ENCODE measurements at regions not wholly inside any gene's neighbourhood (a gene's known extent, or its start where the extent isn't known, plus 50 kb on each side); places are given as distances from the start of the nearest gene placed in this dataset.
A peak's percentile ranks its signal among the peaks of the same experiment; 100 is the strongest.

DNA sequence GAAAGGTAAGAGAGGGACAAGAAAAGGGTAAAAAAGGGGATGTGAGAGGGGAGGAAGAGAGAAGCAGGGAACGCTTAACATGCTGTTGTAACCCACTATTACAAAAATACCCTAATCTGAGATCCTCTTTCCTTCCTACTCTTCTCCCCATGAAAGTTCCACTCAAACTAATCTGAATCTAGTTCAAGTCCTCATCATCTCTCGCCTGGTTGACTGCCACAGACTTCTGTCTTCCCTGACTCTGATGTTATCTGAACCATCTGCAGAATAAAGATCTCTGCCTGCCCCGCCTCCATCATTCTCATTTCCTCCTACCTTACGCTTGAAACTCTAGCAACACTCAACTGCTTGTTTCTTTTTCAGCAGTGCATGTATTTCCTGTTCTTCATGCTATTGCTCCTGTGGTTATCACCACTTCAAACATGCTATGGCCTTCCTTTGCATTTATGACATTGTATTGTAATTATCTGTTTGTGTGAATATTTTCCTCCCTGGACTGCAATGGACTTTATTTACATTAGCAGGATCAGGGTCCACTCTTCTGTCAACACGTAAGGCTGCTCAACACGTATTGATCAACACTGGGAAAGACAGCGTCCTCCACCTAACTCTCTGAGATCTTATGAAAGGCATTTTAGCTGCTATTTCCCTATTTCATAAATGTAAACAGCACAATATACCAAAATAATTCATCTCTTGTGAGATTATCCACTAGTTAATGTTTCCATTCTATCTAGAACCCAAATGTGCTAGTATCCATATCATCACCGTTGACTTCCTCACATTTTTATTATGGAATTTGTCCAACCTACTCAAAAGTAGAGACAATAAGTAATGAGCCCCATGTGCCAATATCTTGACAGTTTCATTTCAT, 215.5 kb upstream of the USP25 start (continued):
- TF ChIP-seq, protein P1, sequence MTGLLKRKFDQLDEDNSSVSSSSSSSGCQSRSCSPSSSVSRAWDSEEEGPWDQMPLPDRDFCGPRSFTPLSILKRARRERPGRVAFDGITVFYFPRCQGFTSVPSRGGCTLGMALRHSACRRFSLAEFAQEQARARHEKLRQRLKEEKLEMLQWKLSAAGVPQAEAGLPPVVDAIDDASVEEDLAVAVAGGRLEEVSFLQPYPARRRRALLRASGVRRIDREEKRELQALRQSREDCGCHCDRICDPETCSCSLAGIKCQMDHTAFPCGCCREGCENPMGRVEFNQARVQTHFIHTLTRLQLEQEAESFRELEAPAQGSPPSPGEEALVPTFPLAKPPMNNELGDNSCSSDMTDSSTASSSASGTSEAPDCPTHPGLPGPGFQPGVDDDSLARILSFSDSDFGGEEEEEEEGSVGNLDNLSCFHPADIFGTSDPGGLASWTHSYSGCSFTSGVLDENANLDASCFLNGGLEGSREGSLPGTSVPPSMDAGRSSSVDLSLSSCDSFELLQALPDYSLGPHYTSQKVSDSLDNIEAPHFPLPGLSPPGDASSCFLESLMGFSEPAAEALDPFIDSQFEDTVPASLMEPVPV (CRISPR knock-in tag; IDR thresholded peaks at IDR 0.05): 0 out of 2 replicates have a peak, but pooled peaks have one; percentile 37
- TF ChIP-seq LCORL (IDR thresholded peaks at IDR 0.05): no peak
- TF ChIP-seq LCORL (CRISPR knock-in tag; IDR thresholded peaks at IDR 0.05): no peak
- no peak for TF ChIP-seq FIP1L1 (IDR thresholded peaks at IDR 0.05; ENCODE audit: borderline replicate concordance, insufficient read depth, low read depth, low read length)
- TF ChIP-seq, protein P2, sequence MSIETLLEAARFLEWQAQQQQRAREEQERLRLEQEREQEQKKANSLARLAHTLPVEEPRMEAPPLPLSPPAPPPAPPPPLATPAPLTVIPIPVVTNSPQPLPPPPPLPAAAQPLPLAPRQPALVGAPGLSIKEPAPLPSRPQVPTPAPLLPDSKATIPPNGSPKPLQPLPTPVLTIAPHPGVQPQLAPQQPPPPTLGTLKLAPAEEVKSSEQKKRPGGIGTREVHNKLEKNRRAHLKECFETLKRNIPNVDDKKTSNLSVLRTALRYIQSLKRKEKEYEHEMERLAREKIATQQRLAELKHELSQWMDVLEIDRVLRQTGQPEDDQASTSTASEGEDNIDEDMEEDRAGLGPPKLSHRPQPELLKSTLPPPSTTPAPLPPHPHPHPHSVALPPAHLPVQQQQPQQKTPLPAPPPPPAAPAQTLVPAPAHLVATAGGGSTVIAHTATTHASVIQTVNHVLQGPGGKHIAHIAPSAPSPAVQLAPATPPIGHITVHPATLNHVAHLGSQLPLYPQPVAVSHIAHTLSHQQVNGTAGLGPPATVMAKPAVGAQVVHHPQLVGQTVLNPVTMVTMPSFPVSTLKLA (IDR thresholded peaks at IDR 0.05): peak; percentile 2; the same call in 1 of the 2 replicates
- TF ChIP-seq ZNF792 (CRISPR knock-in tag; IDR thresholded peaks at IDR 0.05): 0 out of 2 replicates have a peak, but pooled peaks have one; percentile 26
- peak; percentile 52; the same call in 1 of the 2 replicates for TF ChIP-seq HOXA3 (CRISPR knock-in tag; IDR thresholded peaks at IDR 0.05)
- TF ChIP-seq, protein P3, sequence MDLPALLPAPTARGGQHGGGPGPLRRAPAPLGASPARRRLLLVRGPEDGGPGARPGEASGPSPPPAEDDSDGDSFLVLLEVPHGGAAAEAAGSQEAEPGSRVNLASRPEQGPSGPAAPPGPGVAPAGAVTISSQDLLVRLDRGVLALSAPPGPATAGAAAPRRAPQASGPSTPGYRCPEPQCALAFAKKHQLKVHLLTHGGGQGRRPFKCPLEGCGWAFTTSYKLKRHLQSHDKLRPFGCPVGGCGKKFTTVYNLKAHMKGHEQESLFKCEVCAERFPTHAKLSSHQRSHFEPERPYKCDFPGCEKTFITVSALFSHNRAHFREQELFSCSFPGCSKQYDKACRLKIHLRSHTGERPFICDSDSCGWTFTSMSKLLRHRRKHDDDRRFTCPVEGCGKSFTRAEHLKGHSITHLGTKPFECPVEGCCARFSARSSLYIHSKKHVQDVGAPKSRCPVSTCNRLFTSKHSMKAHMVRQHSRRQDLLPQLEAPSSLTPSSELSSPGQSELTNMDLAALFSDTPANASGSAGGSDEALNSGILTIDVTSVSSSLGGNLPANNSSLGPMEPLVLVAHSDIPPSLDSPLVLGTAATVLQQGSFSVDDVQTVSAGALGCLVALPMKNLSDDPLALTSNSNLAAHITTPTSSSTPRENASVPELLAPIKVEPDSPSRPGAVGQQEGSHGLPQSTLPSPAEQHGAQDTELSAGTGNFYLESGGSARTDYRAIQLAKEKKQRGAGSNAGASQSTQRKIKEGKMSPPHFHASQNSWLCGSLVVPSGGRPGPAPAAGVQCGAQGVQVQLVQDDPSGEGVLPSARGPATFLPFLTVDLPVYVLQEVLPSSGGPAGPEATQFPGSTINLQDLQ (CRISPR knock-in tag; IDR thresholded peaks at IDR 0.05): no peak
- peak; percentile 92 for TF ChIP-seq IRF2 (CRISPR knock-in tag; IDR thresholded peaks at IDR 0.05)
- TF ChIP-seq, protein P4, sequence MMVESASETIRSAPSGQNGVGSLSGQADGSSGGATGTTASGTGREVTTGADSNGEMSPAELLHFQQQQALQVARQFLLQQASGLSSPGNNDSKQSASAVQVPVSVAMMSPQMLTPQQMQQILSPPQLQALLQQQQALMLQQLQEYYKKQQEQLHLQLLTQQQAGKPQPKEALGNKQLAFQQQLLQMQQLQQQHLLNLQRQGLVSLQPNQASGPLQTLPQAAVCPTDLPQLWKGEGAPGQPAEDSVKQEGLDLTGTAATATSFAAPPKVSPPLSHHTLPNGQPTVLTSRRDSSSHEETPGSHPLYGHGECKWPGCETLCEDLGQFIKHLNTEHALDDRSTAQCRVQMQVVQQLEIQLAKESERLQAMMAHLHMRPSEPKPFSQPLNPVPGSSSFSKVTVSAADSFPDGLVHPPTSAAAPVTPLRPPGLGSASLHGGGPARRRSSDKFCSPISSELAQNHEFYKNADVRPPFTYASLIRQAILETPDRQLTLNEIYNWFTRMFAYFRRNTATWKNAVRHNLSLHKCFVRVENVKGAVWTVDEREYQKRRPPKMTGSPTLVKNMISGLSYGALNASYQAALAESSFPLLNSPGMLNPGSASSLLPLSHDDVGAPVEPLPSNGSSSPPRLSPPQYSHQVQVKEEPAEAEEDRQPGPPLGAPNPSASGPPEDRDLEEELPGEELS (CRISPR knock-in tag; IDR thresholded peaks at IDR 0.05): peak; percentile 99
- TF ChIP-seq THAP11 (CRISPR knock-in tag; IDR thresholded peaks at IDR 0.05): peak; percentile 70; the same call in 1 of the 2 replicates
- TF ChIP-seq NFYC (CRISPR knock-in tag; IDR thresholded peaks at IDR 0.05): 0 out of 2 replicates have a peak, but pooled peaks have one; percentile 15
- TF ChIP-seq CREB1 (IDR thresholded peaks at IDR 0.05): peak; percentile 59
- peak; percentile 60 for TF ChIP-seq CREB1 (CRISPR knock-in tag; IDR thresholded peaks at IDR 0.05)
- TF ChIP-seq RFX1 (IDR thresholded peaks at IDR 0.05): no peak
- TF ChIP-seq, protein P5, sequence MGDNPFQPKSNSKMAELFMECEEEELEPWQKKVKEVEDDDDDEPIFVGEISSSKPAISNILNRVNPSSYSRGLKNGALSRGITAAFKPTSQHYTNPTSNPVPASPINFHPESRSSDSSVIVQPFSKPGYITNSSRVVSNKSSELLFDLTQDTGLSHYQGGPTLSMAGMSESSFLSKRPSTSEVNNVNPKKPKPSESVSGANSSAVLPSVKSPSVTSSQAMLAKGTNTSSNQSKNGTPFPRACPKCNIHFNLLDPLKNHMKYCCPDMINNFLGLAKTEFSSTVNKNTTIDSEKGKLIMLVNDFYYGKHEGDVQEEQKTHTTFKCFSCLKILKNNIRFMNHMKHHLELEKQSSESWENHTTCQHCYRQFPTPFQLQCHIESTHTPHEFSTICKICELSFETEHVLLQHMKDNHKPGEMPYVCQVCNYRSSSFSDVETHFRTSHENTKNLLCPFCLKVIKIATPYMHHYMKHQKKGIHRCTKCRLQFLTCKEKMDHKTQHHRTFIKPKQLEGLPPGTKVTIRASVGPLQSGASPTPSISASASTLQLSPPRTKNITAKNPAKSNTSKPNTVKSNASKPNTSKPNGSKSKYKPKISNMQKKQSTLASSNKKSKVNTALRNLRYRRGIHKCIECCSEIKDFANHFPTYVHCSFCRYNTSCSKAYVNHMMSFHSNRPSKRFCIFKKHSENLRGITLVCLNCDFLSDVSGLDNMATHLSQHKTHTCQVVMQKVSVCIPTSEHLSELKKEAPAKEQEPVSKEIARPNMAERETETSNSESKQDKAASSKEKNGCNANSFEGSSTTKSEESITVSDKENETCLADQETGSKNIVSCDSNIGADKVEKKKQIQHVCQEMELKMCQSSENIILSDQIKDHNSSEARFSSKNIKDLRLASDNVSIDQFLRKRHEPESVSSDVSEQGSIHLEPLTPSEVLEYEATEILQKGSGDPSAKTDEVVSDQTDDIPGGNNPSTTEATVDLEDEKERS (CRISPR knock-in tag; IDR thresholded peaks at IDR 0.05): peak; percentile 88; the same call in 1 of the 2 replicates
- peak; percentile 88 for TF ChIP-seq ZSCAN9 (CRISPR knock-in tag; IDR thresholded peaks at IDR 0.05; ENCODE audit: borderline replicate concordance)
- TF ChIP-seq POLR2G (IDR thresholded peaks at IDR 0.05; ENCODE audit: low read depth, low read length): no peak
- peak; percentile 99 for TF ChIP-seq FOXA3 (CRISPR knock-in tag; IDR thresholded peaks at IDR 0.05)
